Heart left ventricle (tissue), 13 donors: ENCODE measurements at regions not wholly inside any gene's neighbourhood (a gene's known extent, or its start where the extent isn't known, plus 50 kb on each side); places are given as distances from the start of the nearest gene placed in this dataset.

Experiments
- POLR2A ChIP-seq, 2 donors: fragments of 450-650 bp; IDR thresholded peaks; one replicate each; pipeline ENCODE4 v1.6.1; 2017; ENCODE audit warnings: antibody characterized with exemption in 2 of 2, mild to moderate bottlenecking in 2 of 2, moderate library complexity in 2 of 2
- TF ChIP-seq, protein P1 (sequence below), 12 donors: fragments of 200-600 bp; sonication (generic) in 4 of 12; IDR thresholded peaks; one replicate each; pipeline versions ENCODE4 v1.5.0 to v1.8.0; 2018 to 2022; ENCODE audit warnings: antibody characterized with exemption in 12 of 12, mild to moderate bottlenecking in 5 of 12
- donor health status: ischemic (EF 13 %, LVEDD 7.1; RV severe dilation, severe dysfunction).
- donor health status: DM: no; HTN: yes; CAD: no.
- donor health status: DM: no; HTN: no; CAD: no.
- donor health status: ischemic (EF 25% LVEDD 6.9; RV normal size, moderate dysfunction).
- donor health status: ischemic (EF 25% LVEDD 5.7; RV mildly dilated, moderate dysfunction).
- donor health status: ischemic (EF 35%, LVEDD 5.7; RV mildly dilated, moderate dysfunction).
- donor health status: nonischemic (EF 11% LVEDD 7.7; RV severe dilation, severe dysfunction).
- donor health status: DM: yes; HTN: yes; CAD: no.
- donor health status: PGD.
- donor health status: ischemic (EF 29% LVEDD 5.4; RV normal size, mild dysfunction).
- donor health status: nonischemic (EF 23%, LVEDD 6.1; RV moderate dilation, normal function).

DNA sequence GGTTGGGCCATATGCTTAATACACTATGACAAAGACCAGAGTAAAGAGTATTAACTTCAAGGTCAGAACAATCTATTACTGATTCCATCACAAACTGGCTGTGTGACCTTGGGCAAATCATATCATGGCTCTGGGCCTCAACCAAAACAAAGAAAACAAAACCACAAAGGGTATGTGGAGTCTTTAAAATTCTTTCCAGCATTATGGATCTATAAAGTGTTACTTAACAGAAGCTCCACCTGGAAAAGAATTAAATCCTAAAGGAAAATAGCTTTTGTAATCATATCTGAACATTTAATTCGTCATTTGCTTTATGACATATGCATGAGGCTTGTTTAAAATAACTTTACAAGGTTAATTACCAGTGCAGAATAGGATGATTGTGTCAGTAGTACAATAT, 265.5 kb downstream of the SATB1 start:
- TF ChIP-seq, protein P1, sequence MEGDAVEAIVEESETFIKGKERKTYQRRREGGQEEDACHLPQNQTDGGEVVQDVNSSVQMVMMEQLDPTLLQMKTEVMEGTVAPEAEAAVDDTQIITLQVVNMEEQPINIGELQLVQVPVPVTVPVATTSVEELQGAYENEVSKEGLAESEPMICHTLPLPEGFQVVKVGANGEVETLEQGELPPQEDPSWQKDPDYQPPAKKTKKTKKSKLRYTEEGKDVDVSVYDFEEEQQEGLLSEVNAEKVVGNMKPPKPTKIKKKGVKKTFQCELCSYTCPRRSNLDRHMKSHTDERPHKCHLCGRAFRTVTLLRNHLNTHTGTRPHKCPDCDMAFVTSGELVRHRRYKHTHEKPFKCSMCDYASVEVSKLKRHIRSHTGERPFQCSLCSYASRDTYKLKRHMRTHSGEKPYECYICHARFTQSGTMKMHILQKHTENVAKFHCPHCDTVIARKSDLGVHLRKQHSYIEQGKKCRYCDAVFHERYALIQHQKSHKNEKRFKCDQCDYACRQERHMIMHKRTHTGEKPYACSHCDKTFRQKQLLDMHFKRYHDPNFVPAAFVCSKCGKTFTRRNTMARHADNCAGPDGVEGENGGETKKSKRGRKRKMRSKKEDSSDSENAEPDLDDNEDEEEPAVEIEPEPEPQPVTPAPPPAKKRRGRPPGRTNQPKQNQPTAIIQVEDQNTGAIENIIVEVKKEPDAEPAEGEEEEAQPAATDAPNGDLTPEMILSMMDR (IDR thresholded peaks at IDR 0.05): no peak
- no peak for TF ChIP-seq POLR2A (IDR thresholded peaks at IDR 0.05)
